GM19395 (cell line): ENCODE measurements at regions not wholly inside any gene's neighbourhood (a gene's known extent, or its start where the extent isn't known, plus 50 kb on each side); places are given as distances from the start of the nearest gene placed in this dataset.

Source experiments
- ATAC-seq: cut with Tn5 transposase; IDR thresholded peaks from one replicate; pipeline ENCODE4 v1.9.1; 2021; ENCODE audit warnings: mild to moderate bottlenecking, moderate library complexity; ENCODE audit not compliant: unreplicated experiment

GRCh38 chr5:165786073-165786472 is 2280.7 kb downstream of the MAT2B start:
- ATAC-seq = no peak

- ATAC-seq = no peak
These were observed 2289.7 kb downstream of the MAT2B start for GRCh38 chr5:165795073-165795472.

GRCh38 chr5:165805756-165806155 is 2300.3 kb downstream of the MAT2B start:
- ATAC-seq = no peak

GRCh38 chr5:165808335-165808734 is 2302.9 kb downstream of the MAT2B start:
- no peak for ATAC-seq

GRCh38 chr5:165809914-165810313 is 2304.5 kb downstream of the MAT2B start:
- no peak for ATAC-seq

GRCh38 chr5:165829504-165829903 is 2324.1 kb downstream of the MAT2B start:
- no peak for ATAC-seq

GRCh38 chr5:165834891-165835290 is 2329.5 kb downstream of the MAT2B start:
- no peak for ATAC-seq

- no peak for ATAC-seq
These were observed 2330.6 kb downstream of the MAT2B start for GRCh38 chr5:165836046-165836445.

- ATAC-seq = no peak
These were observed 2331.9 kb downstream of the MAT2B start for GRCh38 chr5:165837286-165837685.

GRCh38 chr5:165844571-165844970 is 2339.2 kb downstream of the MAT2B start:
- no peak for ATAC-seq

- ATAC-seq = no peak
These were observed 2352.7 kb downstream of the MAT2B start for GRCh38 chr5:165858118-165858517.

GRCh38 chr5:165859251-165859650 is 2353.8 kb downstream of the MAT2B start:
- no peak for ATAC-seq

- ATAC-seq = no peak
These were observed 2357.8 kb downstream of the MAT2B start for GRCh38 chr5:165863239-165863638.

GRCh38 chr5:165871291-165871690 is 2365.9 kb downstream of the MAT2B start:
- ATAC-seq = no peak

- ATAC-seq = no peak
These were observed 2369.4 kb downstream of the MAT2B start for GRCh38 chr5:165874851-165875250.

- no peak for ATAC-seq
These were observed 2371.1 kb downstream of the MAT2B start for GRCh38 chr5:165876538-165876937.

GRCh38 chr5:165877475-165877874 is 2372.1 kb downstream of the MAT2B start:
- no peak for ATAC-seq

- no peak for ATAC-seq
These were observed 2375.8 kb downstream of the MAT2B start for GRCh38 chr5:165881259-165881658.

GRCh38 chr5:165882099-165882498 is 2376.7 kb downstream of the MAT2B start:
- ATAC-seq = no peak

GRCh38 chr5:165885623-165886350 is 2380.4 kb downstream of the MAT2B start:
- ATAC-seq = no peak

- ATAC-seq = no peak
These were observed 2381.7 kb downstream of the MAT2B start for GRCh38 chr5:165887147-165887546.

- ATAC-seq = no peak
These were observed 2387.0 kb downstream of the MAT2B start for GRCh38 chr5:165892383-165892782.

- no peak for ATAC-seq
These were observed 2389.5 kb downstream of the MAT2B start for GRCh38 chr5:165894916-165895315.
